Panc1 (cell line): ENCODE measurements at regions not wholly inside any gene's neighbourhood (a gene's known extent, or its start where the extent isn't known, plus 50 kb on each side); places are given as distances from the start of the nearest gene placed in this dataset.

ENCODE experiments used
- ATAC-seq: fragments of 200-7000 bp; cut with Tn5 transposase; 2 replicates; pipeline ENCODE4 v1.9.1; 2020; ENCODE audit warnings: mild to moderate bottlenecking, moderate library complexity
- BruUV-seq: library from RNA; stranded (reverse); fragments of 400-500 nt; replicated peaks from 2 replicates; lab custom pipeline; 2021; lab: Mats Ljungman, UMichigan
- CTCF ChIA-PET: fragments of 300-600 bp; sonication (Branson Sonifier 250); formaldehyde crosslinking; loops from one replicate; lab custom pipeline; 2022; ENCODE audit warnings: antibody characterized with exemption; lab: Charles Lee
- POLR2A ChIA-PET: fragments of 300-600 bp; sonication (Branson Sonifier 250); formaldehyde crosslinking; loops from one replicate; lab custom pipeline; 2022; ENCODE audit warnings: antibody characterized with exemption; lab: Charles Lee
- DNase-seq: peaks from one replicate; pipeline ENCODE4 v3.0.0-alpha.2; 2010; ENCODE audit warnings: low read depth, low spot score
- H3K27ac ChIP-seq: 2 replicates; pipeline ENCODE4 v1.5.1; 2011; ENCODE audit warnings: mild to moderate bottlenecking, low read length, inconsistent platforms
- H3K27me3 ChIP-seq: fragments of 200-500 bp; sonication (Bioruptor generic); 2 replicates; pipeline ENCODE4 v1.6.0; 2014; ENCODE audit warnings: low read length, inconsistent platforms; ENCODE audit not compliant: control insufficient read depth, insufficient read depth
- H3K36me3 ChIP-seq: fragments of 200-500 bp; sonication (Bioruptor generic); 2 replicates; pipeline ENCODE4 v1.5.1; 2014; ENCODE audit warnings: inconsistent platforms, mild to moderate bottlenecking, low read length, moderate library complexity; ENCODE audit not compliant: control insufficient read depth, insufficient read depth
- H3K4me1 ChIP-seq: 2 replicates; pipeline ENCODE4 v1.5.1; 2011; ENCODE audit warnings: inconsistent platforms, mild to moderate bottlenecking, low read length, moderate library complexity; ENCODE audit not compliant: control insufficient read depth, insufficient read depth
- H3K4me3 ChIP-seq, 2 experiments: 2 replicates each; pipeline ENCODE4 v1.5.1; 2011 to 2012; ENCODE audit warnings: low read depth in 2 of 2, low read length in 2 of 2, mild to moderate bottlenecking in 2 of 2, inconsistent platforms in 1 of 2, moderate library complexity in 1 of 2
- H3K9me3 ChIP-seq: fragments of 200-500 bp; sonication (Bioruptor generic); 2 replicates; pipeline ENCODE4 v1.5.1; 2014; ENCODE audit warnings: low read depth, mild to moderate bottlenecking, inconsistent platforms, low read length, moderate library complexity; ENCODE audit not compliant: control insufficient read depth, insufficient read depth
- CTCF ChIP-seq: fragments of 450-650 bp; IDR thresholded peaks from 2 replicates; pipeline ENCODE4 v1.5.1; 2017; ENCODE audit warnings: mild to moderate bottlenecking
- POLR2AphosphoS5 ChIP-seq: IDR thresholded peaks from 2 replicates; pipeline ENCODE4 v1.6.1; 2012; ENCODE audit warnings: mild to moderate bottlenecking, low read depth, low read length, moderate library complexity
- SIN3A ChIP-seq: IDR thresholded peaks from 2 replicates; pipeline ENCODE4 v1.6.1; 2012; ENCODE audit warnings: low read depth, mild to moderate bottlenecking, low read length, moderate library complexity, borderline replicate concordance; ENCODE audit not compliant: insufficient read depth
- TCF7L2 ChIP-seq: IDR thresholded peaks from 2 replicates; pipeline ENCODE4 v1.6.1; 2011; ENCODE audit warnings: mild to moderate bottlenecking, low read depth, low read length, inconsistent platforms
- in situ Hi-C: cut with HindIII; loops from 2 replicates; pipeline ENCODE4 v1.10.0; 2016; ENCODE audit warnings: low sequenced_read_pairs, low pct_unique_long_range_greater_than_20kb
- intact Hi-C: fragments of 100-400 bp; cut with micrococcal nuclease; formaldehyde crosslinking; loops from one replicate; pipeline ENCODE4 v1.10.0; 2022; ENCODE audit not compliant: unreplicated experiment
- TF ChIP-seq, protein P1 (sequence below), 2 experiments: IDR thresholded peaks; 2 replicates each; pipeline ENCODE4 v1.6.1; 2011 to 2012; ENCODE audit warnings: low read depth in 2 of 2, control low read depth in 1 of 2, low read length in 1 of 2, mild to moderate bottlenecking in 1 of 2, moderate library complexity in 1 of 2; ENCODE audit not compliant: insufficient read depth in 1 of 2

DNA sequence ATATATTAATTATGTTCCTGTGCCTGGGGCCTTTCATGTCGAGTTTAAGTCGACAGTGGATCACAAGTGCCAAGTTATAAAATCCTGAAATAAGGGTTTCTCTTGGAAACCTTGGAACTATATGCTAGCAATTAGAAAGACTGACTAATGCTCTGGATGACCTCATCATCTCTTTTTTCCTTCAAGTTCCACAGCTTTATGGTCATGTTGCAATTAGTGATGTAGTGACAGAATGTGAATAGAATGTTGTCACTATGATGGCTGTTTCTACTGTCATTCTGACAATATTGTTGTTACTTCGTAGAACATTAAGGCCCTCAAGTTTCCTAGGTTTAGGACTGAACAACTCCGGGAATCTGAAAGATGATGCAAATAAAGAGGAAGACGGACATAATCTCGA, 368.0 kb upstream of the SEMA6A start:
- ChIA-PET CTCF (no interaction called here), POLR2A (interaction anchor here (0.6 kb wide), 1 partner anchor 790 kb away, joined by 4 read pairs; no protein-coding TSS in a partner anchor)
- intact Hi-C loops = no loop called here
- no peak overlapping the region for H3K27ac ChIP-seq
- no TSS peak for BruUV-seq
- H3K36me3 ChIP-seq = no peaks in the 10 kb centered on the region
- H3K4me3 ChIP-seq = no peak overlapping the region
- ATAC-seq = no peak
- DNase-seq = no peak
- no peaks in the 10 kb centered on the region for H3K27me3 ChIP-seq
- in situ Hi-C loops = no loop called here
- H3K4me1 ChIP-seq = no peaks in the 10 kb centered on the region
- no peaks in the 10 kb centered on the region for H3K9me3 ChIP-seq
- TF ChIP-seq TCF7L2 = no peak
- TF ChIP-seq, protein P1, sequence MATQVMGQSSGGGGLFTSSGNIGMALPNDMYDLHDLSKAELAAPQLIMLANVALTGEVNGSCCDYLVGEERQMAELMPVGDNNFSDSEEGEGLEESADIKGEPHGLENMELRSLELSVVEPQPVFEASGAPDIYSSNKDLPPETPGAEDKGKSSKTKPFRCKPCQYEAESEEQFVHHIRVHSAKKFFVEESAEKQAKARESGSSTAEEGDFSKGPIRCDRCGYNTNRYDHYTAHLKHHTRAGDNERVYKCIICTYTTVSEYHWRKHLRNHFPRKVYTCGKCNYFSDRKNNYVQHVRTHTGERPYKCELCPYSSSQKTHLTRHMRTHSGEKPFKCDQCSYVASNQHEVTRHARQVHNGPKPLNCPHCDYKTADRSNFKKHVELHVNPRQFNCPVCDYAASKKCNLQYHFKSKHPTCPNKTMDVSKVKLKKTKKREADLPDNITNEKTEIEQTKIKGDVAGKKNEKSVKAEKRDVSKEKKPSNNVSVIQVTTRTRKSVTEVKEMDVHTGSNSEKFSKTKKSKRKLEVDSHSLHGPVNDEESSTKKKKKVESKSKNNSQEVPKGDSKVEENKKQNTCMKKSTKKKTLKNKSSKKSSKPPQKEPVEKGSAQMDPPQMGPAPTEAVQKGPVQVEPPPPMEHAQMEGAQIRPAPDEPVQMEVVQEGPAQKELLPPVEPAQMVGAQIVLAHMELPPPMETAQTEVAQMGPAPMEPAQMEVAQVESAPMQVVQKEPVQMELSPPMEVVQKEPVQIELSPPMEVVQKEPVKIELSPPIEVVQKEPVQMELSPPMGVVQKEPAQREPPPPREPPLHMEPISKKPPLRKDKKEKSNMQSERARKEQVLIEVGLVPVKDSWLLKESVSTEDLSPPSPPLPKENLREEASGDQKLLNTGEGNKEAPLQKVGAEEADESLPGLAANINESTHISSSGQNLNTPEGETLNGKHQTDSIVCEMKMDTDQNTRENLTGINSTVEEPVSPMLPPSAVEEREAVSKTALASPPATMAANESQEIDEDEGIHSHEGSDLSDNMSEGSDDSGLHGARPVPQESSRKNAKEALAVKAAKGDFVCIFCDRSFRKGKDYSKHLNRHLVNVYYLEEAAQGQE (IDR thresholded peaks at IDR 0.05; ENCODE audit: insufficient read depth in 1 of 2, low read depth in 2 of 2, low read length in 1 of 2) = no peak

DNA sequence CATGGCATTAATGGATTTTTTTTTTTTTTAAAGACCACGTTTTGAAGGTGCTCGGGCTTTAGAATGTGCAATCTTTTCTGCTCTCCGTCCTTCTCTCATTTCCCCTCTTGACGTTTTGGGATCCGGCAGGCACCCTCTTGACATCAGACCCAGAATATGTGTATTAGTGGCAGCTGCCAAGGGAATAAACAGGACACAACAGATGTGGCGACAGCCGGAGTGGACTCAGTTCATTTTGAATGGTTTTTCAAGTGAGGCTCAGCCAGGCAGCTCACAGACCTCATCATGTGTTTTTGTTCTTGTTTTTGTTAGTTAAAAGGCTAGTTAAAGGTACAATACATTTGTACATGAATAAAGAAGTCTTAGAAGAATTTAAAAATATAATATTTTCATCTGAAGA, 365.0 kb upstream of the SEMA6A start:
- Histone ChIP-seq H3K9me3 (no peaks in the 10 kb centered on the region), H3K27me3 (no peaks in the 10 kb centered on the region), H3K36me3 (no peaks in the 10 kb centered on the region), H3K4me3 (no peak overlapping the region), H3K27ac (no peak overlapping the region), H3K4me1 (no peaks in the 10 kb centered on the region)
- BruUV-seq = no TSS peak
- no peak for TF ChIP-seq SIN3A
- no peak for TF ChIP-seq POLR2AphosphoS5
- no peak for TF ChIP-seq TCF7L2
- TF ChIP-seq, protein P1 (IDR thresholded peaks at IDR 0.05; ENCODE audit: insufficient read depth in 1 of 2, low read depth in 2 of 2, low read length in 1 of 2) = no peak
- TF ChIP-seq CTCF = no peak
- intact Hi-C loops = no loop called here
- CTCF ChIA-PET = no interaction called here
- POLR2A ChIA-PET = no interaction called here
- in situ Hi-C loops = no loop called here
- ATAC-seq = no peak
- no peak for DNase-seq
